HEK293 (cell line): ENCODE measurements at regions not wholly inside any gene's neighbourhood (a gene's known extent, or its start where the extent isn't known, plus 50 kb on each side); places are given as distances from the start of the nearest gene placed in this dataset.

ENCODE experiments used
- CTCF ChIA-PET: fragments of 350-600 bp; formaldehyde crosslinking; extraction: SDS; loops from one replicate; lab custom pipeline; 2021; ENCODE audit warnings: antibody characterized with exemption; lab: Yijun Ruan, JAX
- POLR2A ChIA-PET: fragments of 300-600 bp; formaldehyde crosslinking; extraction: SDS; loops from one replicate; lab custom pipeline; 2020; ENCODE audit warnings: antibody characterized with exemption, inconsistent platforms; lab: Yijun Ruan, JAX
- H3K27ac ChIP-seq: fragments of 200-500 bp; sonication (Bioruptor generic); 2 replicates; pipeline ENCODE4 v1.5.1; 2014; ENCODE audit warnings: low read depth, low read length, control low read depth, inconsistent platforms; ENCODE audit errors: extremely low read depth
- H3K36me3 ChIP-seq, 2 experiments: fragments of 200-500 bp in 1 of 2; sonication (Bioruptor generic) in 1 of 2; 1 replicate in 1 of 2; 2 replicates in 1 of 2; pipeline ENCODE4 v1.5.1; 2014 to 2017; ENCODE audit warnings: inconsistent platforms in 2 of 2, low read length in 2 of 2; ENCODE audit not compliant: control insufficient read depth in 2 of 2, insufficient read depth in 1 of 2
- H3K4me1 ChIP-seq: fragments of 200-500 bp; sonication (Bioruptor generic); 2 replicates; pipeline ENCODE4 v1.5.1; 2014; ENCODE audit warnings: mild to moderate bottlenecking, low read length, inconsistent platforms; ENCODE audit not compliant: control insufficient read depth, insufficient read depth
- H3K4me3 ChIP-seq: 2 replicates; pipeline ENCODE4 v1.5.1; 2011; ENCODE audit warnings: low read depth, mild to moderate bottlenecking, control low read depth, low read length, moderate library complexity
- H3K9me3 ChIP-seq: fragments of 200-500 bp; sonication (Bioruptor generic); 2 replicates; pipeline ENCODE4 v1.5.1; 2014; ENCODE audit warnings: low read depth, low read length, inconsistent platforms; ENCODE audit not compliant: control insufficient read depth, insufficient read depth
- ATF2 ChIP-seq: fragments of 450-650 bp; formaldehyde crosslinking; IDR thresholded peaks from 2 replicates; pipeline ENCODE4 v1.5.1; 2016; ENCODE audit warnings: missing biosample characterization, missing genetic modification characterization, low read depth
- FEZF1 ChIP-seq: fragments of 450-650 bp; formaldehyde crosslinking; IDR thresholded peaks from 2 replicates; pipeline ENCODE4 v1.5.1; 2016; ENCODE audit warnings: missing biosample characterization, missing genetic modification characterization
- GLIS1 ChIP-seq: fragments of 450-650 bp; formaldehyde crosslinking; IDR thresholded peaks from 2 replicates; pipeline ENCODE4 v1.5.1; 2016; ENCODE audit warnings: missing biosample characterization, missing genetic modification characterization
- HOXC10 ChIP-seq: sonication (generic); formaldehyde crosslinking; IDR thresholded peaks from 2 replicates; pipeline ENCODE4 v1.8.1; 2023; ENCODE audit warnings: mild to moderate bottlenecking, missing genetic modification reagents
- HOXD13 ChIP-seq: sonication (generic); formaldehyde crosslinking; IDR thresholded peaks from 2 replicates; pipeline ENCODE4 v1.8.0; 2022; ENCODE audit warnings: missing genetic modification reagents, borderline replicate concordance
- PRDM1 ChIP-seq: fragments of 450-650 bp; formaldehyde crosslinking; IDR thresholded peaks from 2 replicates; pipeline ENCODE4; 2016; ENCODE audit warnings: missing biosample characterization, missing genetic modification characterization
- SP7 ChIP-seq: fragments of 450-650 bp; formaldehyde crosslinking; IDR thresholded peaks from 2 replicates; pipeline ENCODE4 v1.5.1; 2016; ENCODE audit warnings: missing biosample characterization, missing genetic modification characterization
- TRIM28 ChIP-seq: IDR thresholded peaks from 2 replicates; pipeline ENCODE4 v1.6.1; 2011; ENCODE audit warnings: low read length, control low read depth, borderline replicate concordance
- ZBTB17 ChIP-seq: fragments of 450-650 bp; formaldehyde crosslinking; IDR thresholded peaks from 2 replicates; pipeline ENCODE4 v1.5.1; 2016; ENCODE audit warnings: missing biosample characterization, missing genetic modification characterization
- ZFP3 ChIP-seq: fragments of 450-650 bp; formaldehyde crosslinking; IDR thresholded peaks from 2 replicates; pipeline ENCODE4 v1.5.1; 2016; ENCODE audit warnings: low read depth, missing biosample characterization, missing genetic modification characterization
- ZFP41 ChIP-seq: fragments of 450-650 bp; formaldehyde crosslinking; IDR thresholded peaks from 2 replicates; pipeline ENCODE4 v1.5.1; 2016; ENCODE audit warnings: missing biosample characterization, missing genetic modification characterization, borderline replicate concordance
- ZNF148 ChIP-seq: fragments of 450-650 bp; formaldehyde crosslinking; IDR thresholded peaks from 2 replicates; pipeline ENCODE4 v1.5.0; 2017; ENCODE audit warnings: missing biosample characterization, missing genetic modification characterization, borderline replicate concordance
- ZNF169 ChIP-seq: fragments of 450-650 bp; formaldehyde crosslinking; IDR thresholded peaks from 2 replicates; pipeline ENCODE4 v1.5.1; 2016; ENCODE audit warnings: missing biosample characterization, missing genetic modification characterization
- ZNF248 ChIP-seq: fragments of 450-650 bp; formaldehyde crosslinking; IDR thresholded peaks from 2 replicates; pipeline ENCODE4 v1.5.1; 2017; ENCODE audit warnings: missing biosample characterization, missing genetic modification characterization
- ZNF354C ChIP-seq: fragments of 450-650 bp; formaldehyde crosslinking; IDR thresholded peaks from 2 replicates; pipeline ENCODE4 v1.5.1; 2016; ENCODE audit warnings: missing biosample characterization, missing genetic modification characterization, low read depth, borderline replicate concordance
- ZNF366 ChIP-seq: fragments of 450-650 bp; formaldehyde crosslinking; conservative IDR thresholded peaks from 2 replicates; pipeline ENCODE4 v1.5.1; 2016; ENCODE audit warnings: missing biosample characterization, missing genetic modification characterization
- ZNF391 ChIP-seq: fragments of 450-650 bp; formaldehyde crosslinking; IDR thresholded peaks from 2 replicates; pipeline ENCODE4 v1.5.1; 2016; ENCODE audit warnings: low read depth, missing biosample characterization, missing genetic modification characterization, borderline replicate concordance
- ZNF629 ChIP-seq: fragments of 450-650 bp; formaldehyde crosslinking; IDR thresholded peaks from 2 replicates; pipeline ENCODE4 v1.5.1; 2017; ENCODE audit warnings: missing biosample characterization, missing genetic modification characterization
- ZNF660 ChIP-seq: fragments of 450-650 bp; IDR thresholded peaks from 2 replicates; pipeline ENCODE4 v1.5.1; 2018; ENCODE audit warnings: missing biosample characterization, mild to moderate bottlenecking, missing genetic modification characterization
- ZNF830 ChIP-seq: fragments of 450-650 bp; IDR thresholded peaks from 2 replicates; pipeline ENCODE4 v1.5.0; 2018; ENCODE audit warnings: missing biosample characterization, missing genetic modification characterization, low read depth, mild to moderate bottlenecking, moderate library complexity
- ZSCAN30 ChIP-seq: fragments of 450-650 bp; IDR thresholded peaks from 2 replicates; pipeline ENCODE4 v1.5.1; 2018; ENCODE audit warnings: missing biosample characterization, mild to moderate bottlenecking, missing genetic modification characterization, moderate library complexity
- TF ChIP-seq, protein P1 (sequence below): fragments of 450-650 bp; formaldehyde crosslinking; IDR thresholded peaks from 2 replicates; pipeline ENCODE4 v1.5.1; 2016; ENCODE audit warnings: missing biosample characterization, missing genetic modification characterization
- TF ChIP-seq, protein P2 (sequence below): fragments of 450-650 bp; formaldehyde crosslinking; IDR thresholded peaks from 2 replicates; pipeline ENCODE4 v1.5.1; 2016; ENCODE audit warnings: missing biosample characterization, missing genetic modification characterization
- TF ChIP-seq, protein P3 (sequence below): fragments of 450-650 bp; IDR thresholded peaks from 2 replicates; pipeline ENCODE4 v1.5.1; 2018; ENCODE audit warnings: missing biosample characterization, mild to moderate bottlenecking, missing genetic modification characterization
- TF ChIP-seq, protein P4 (sequence below): fragments of 450-650 bp; formaldehyde crosslinking; IDR thresholded peaks from 2 replicates; pipeline ENCODE4 v1.5.1; 2016; ENCODE audit warnings: missing biosample characterization, missing genetic modification characterization
- TF ChIP-seq, protein P5 (sequence below): sonication (generic); formaldehyde crosslinking; IDR thresholded peaks from 2 replicates; pipeline ENCODE4 v1.8.1; 2022; ENCODE audit warnings: mild to moderate bottlenecking, moderate library complexity, missing genetic modification reagents

DNA sequence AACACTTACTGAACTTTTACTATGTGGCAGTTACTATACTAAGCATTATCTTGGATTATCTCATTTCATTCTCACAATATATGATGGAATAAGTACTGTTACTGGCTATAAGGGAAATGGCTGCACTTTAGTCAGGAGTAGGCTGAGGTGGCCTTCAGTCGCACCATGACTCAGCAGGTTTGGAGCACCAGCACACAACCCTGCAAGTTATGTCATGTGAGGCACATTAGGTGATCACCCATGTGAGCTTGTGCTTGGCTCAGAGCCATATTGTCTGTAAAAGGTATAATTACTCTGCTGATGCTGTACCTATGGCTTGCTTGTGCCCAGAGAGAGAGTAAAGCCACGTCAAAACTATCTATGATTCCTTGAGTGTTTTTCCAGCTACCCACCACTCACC is 54.1 kb upstream of the TIPARP start (continued):
- TF ChIP-seq, protein P1, sequence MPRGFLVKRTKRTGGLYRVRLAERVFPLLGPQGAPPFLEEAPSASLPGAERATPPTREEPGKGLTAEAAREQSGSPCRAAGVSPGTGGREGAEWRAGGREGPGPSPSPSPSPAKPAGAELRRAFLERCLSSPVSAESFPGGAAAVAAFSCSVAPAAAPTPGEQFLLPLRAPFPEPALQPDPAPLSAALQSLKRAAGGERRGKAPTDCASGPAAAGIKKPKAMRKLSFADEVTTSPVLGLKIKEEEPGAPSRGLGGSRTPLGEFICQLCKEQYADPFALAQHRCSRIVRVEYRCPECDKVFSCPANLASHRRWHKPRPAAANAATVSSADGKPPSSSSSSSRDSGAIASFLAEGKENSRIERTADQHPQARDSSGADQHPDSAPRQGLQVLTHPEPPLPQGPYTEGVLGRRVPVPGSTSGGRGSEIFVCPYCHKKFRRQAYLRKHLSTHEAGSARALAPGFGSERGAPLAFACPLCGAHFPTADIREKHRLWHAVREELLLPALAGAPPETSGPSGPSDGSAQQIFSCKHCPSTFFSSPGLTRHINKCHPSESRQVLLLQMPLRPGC (tag by site-specific recombination), result 0 out of 2 replicates have a peak, but pooled peaks have one; percentile 44
- 0 out of 2 replicates have a peak, but pooled peaks have one; percentile 7 for TF ChIP-seq FEZF1
- no peak for TF ChIP-seq ZNF354C (tag by site-specific recombination)
- TF ChIP-seq ZNF391 (tag by site-specific recombination), result no peak
- TF ChIP-seq, protein P2, sequence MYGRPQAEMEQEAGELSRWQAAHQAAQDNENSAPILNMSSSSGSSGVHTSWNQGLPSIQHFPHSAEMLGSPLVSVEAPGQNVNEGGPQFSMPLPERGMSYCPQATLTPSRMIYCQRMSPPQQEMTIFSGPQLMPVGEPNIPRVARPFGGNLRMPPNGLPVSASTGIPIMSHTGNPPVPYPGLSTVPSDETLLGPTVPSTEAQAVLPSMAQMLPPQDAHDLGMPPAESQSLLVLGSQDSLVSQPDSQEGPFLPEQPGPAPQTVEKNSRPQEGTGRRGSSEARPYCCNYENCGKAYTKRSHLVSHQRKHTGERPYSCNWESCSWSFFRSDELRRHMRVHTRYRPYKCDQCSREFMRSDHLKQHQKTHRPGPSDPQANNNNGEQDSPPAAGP (tag by site-specific recombination), result no peak
- TF ChIP-seq ZSCAN30 (tag by site-specific recombination), result 0 out of 2 replicates have a peak, but pooled peaks have one; percentile 19
- peak; percentile 86 for TF ChIP-seq SP7 (tag by site-specific recombination)
- 0 out of 2 replicates have a peak, but pooled peaks have one; percentile 20 for TF ChIP-seq PRDM1
- TF ChIP-seq ZBTB17 (tag by site-specific recombination), result 0 out of 2 replicates have a peak, but pooled peaks have one; percentile 32
- peak; percentile 89 for TF ChIP-seq TRIM28
- TF ChIP-seq ZNF629, result peak; percentile 45; the same call in 1 of the 2 replicates
- no peak for TF ChIP-seq HOXC10
- TF ChIP-seq, protein P3, sequence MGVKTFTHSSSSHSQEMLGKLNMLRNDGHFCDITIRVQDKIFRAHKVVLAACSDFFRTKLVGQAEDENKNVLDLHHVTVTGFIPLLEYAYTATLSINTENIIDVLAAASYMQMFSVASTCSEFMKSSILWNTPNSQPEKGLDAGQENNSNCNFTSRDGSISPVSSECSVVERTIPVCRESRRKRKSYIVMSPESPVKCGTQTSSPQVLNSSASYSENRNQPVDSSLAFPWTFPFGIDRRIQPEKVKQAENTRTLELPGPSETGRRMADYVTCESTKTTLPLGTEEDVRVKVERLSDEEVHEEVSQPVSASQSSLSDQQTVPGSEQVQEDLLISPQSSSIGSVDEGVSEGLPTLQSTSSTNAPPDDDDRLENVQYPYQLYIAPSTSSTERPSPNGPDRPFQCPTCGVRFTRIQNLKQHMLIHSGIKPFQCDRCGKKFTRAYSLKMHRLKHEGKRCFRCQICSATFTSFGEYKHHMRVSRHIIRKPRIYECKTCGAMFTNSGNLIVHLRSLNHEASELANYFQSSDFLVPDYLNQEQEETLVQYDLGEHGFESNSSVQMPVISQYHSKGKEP (tag by site-specific recombination), result 0 out of 2 replicates have a peak, but pooled peaks have one; percentile 18
- peak; percentile 51; the same call in 1 of the 2 replicates for TF ChIP-seq ZNF660

GRCh38 chr3:156619376-156619775 is 55.0 kb upstream of the TIPARP start:
- no peak overlapping the region for H3K4me3 ChIP-seq
- no peaks in the 10 kb centered on the region for H3K9me3 ChIP-seq
- POLR2A ChIA-PET, result no interaction called here
- H3K36me3 ChIP-seq, result no peaks in the 10 kb centered on the region
- CTCF ChIA-PET, result no interaction called here
- TF ChIP-seq ZNF830, result no peak
- TF ChIP-seq ZNF366 (tag by site-specific recombination), result no peak
- TF ChIP-seq, protein P4, sequence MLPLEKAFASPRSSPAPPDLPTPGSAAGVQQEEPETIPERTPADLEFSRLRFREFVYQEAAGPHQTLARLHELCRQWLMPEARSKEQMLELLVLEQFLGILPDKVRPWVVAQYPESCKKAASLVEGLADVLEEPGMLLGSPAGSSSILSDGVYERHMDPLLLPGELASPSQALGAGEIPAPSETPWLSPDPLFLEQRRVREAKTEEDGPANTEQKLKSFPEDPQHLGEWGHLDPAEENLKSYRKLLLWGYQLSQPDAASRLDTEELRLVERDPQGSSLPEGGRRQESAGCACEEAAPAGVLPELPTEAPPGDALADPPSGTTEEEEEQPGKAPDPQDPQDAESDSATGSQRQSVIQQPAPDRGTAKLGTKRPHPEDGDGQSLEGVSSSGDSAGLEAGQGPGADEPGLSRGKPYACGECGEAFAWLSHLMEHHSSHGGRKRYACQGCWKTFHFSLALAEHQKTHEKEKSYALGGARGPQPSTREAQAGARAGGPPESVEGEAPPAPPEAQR (tag by site-specific recombination), result no peak
- TF ChIP-seq, protein P5, sequence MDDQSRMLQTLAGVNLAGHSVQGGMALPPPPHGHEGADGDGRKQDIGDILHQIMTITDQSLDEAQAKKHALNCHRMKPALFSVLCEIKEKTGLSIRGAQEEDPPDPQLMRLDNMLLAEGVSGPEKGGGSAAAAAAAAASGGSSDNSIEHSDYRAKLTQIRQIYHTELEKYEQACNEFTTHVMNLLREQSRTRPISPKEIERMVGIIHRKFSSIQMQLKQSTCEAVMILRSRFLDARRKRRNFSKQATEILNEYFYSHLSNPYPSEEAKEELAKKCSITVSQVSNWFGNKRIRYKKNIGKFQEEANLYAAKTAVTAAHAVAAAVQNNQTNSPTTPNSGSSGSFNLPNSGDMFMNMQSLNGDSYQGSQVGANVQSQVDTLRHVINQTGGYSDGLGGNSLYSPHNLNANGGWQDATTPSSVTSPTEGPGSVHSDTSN (CRISPR knock-in tag), result no peak
- no peak for TF ChIP-seq ZFP41 (tag by site-specific recombination)
- no peak for TF ChIP-seq ZFP3 (tag by site-specific recombination)
- no peak for TF ChIP-seq HOXD13
- no peak for TF ChIP-seq ZNF148 (tag by site-specific recombination)
- no peak for TF ChIP-seq ATF2 (tag by site-specific recombination)
- TF ChIP-seq ZNF248 (tag by site-specific recombination), result no peak
- TF ChIP-seq ZNF169 (tag by site-specific recombination), result no peak
- no peak for TF ChIP-seq GLIS1
- no peak overlapping the region for H3K27ac ChIP-seq
- no peaks in the 10 kb centered on the region for H3K4me1 ChIP-seq
